H9 (cell line): ENCODE measurements at regions not wholly inside any gene's neighbourhood (a gene's known extent, or its start where the extent isn't known, plus 50 kb on each side); places are given as distances from the start of the nearest gene placed in this dataset.

Source experiments
- DNase-seq: peaks from one replicate; pipeline ENCODE4 v3.0.0-alpha.2; 2017
- H2AFZ ChIP-seq: one replicate; pipeline ENCODE4 v1.6.1; 2013; ENCODE audit warnings: mild to moderate bottlenecking, low read length, control low read depth, moderate library complexity
- H2AK5ac ChIP-seq: 2 replicates; pipeline ENCODE4 v1.6.1; 2013; ENCODE audit warnings: low read length, control low read depth, mixed read lengths; ENCODE audit not compliant: insufficient read length
- H2BK120ac ChIP-seq: one replicate; pipeline ENCODE4 v1.6.1; 2013; ENCODE audit warnings: low read depth, mild to moderate bottlenecking, low read length, control low read depth, inconsistent platforms; ENCODE audit not compliant: poor library complexity, severe bottlenecking
- H2BK12ac ChIP-seq: 2 replicates; pipeline ENCODE4 v1.6.1; 2013; ENCODE audit warnings: low read length, control low read depth, mixed read lengths, low read depth; ENCODE audit not compliant: insufficient read length
- H2BK15ac ChIP-seq: 2 replicates; pipeline ENCODE4 v1.6.1; 2013; ENCODE audit warnings: low read depth, low read length, control low read depth
- H2BK20ac ChIP-seq: one replicate; pipeline ENCODE4 v1.6.1; 2013; ENCODE audit warnings: low read depth, mild to moderate bottlenecking, low read length, control low read depth, inconsistent platforms; ENCODE audit not compliant: poor library complexity, severe bottlenecking
- H2BK5ac ChIP-seq: 2 replicates; pipeline ENCODE4 v1.6.1; 2013; ENCODE audit warnings: low read length, control low read depth, mixed read lengths; ENCODE audit not compliant: insufficient read length
- H3K14ac ChIP-seq: 2 replicates; pipeline ENCODE4 v1.6.1; 2013; ENCODE audit warnings: low read length, control low read depth; ENCODE audit not compliant: insufficient read depth
- H3K18ac ChIP-seq: 2 replicates; pipeline ENCODE4 v1.6.1; 2013; ENCODE audit warnings: low read depth, mild to moderate bottlenecking, mixed read lengths, low read length, control low read depth; ENCODE audit not compliant: insufficient read length
- H3K23ac ChIP-seq: 2 replicates; pipeline ENCODE4 v1.6.1; 2013; ENCODE audit warnings: low read length, control low read depth, mixed read lengths, low read depth; ENCODE audit not compliant: insufficient read length
- H3K23me2 ChIP-seq: 2 replicates; pipeline ENCODE4 v1.6.1; 2013; ENCODE audit warnings: low read depth, mild to moderate bottlenecking, mixed read lengths, low read length, control low read depth; ENCODE audit not compliant: insufficient read length, poor library complexity, severe bottlenecking
- H3K27ac ChIP-seq: 2 replicates; pipeline ENCODE4 v1.5.1; 2013; ENCODE audit warnings: low read length, control low read depth, mixed read lengths, low read depth; ENCODE audit not compliant: insufficient read length
- H3K27me3 ChIP-seq: 2 replicates; pipeline ENCODE4 v1.6.1; 2013; ENCODE audit warnings: low read length, control low read depth, inconsistent platforms; ENCODE audit not compliant: insufficient read depth
- H3K4ac ChIP-seq: 2 replicates; pipeline ENCODE4 v1.6.1; 2013; ENCODE audit warnings: low read depth, mild to moderate bottlenecking, control low read depth, inconsistent platforms, low read length, moderate library complexity
- H3K4me1 ChIP-seq: 2 replicates; pipeline ENCODE4 v1.6.1; 2013; ENCODE audit warnings: low read length, control low read depth, inconsistent platforms; ENCODE audit not compliant: insufficient read depth
- H3K4me2 ChIP-seq: 2 replicates; pipeline ENCODE4 v1.6.1; 2013; ENCODE audit warnings: low read length, control low read depth, mixed read lengths; ENCODE audit not compliant: insufficient read length, insufficient read depth
- H3K56ac ChIP-seq: 2 replicates; pipeline ENCODE4 v1.6.1; 2013; ENCODE audit warnings: low read depth, mild to moderate bottlenecking, mixed read lengths, low read length, control low read depth; ENCODE audit not compliant: insufficient read length
- H3K79me1 ChIP-seq: 2 replicates; pipeline ENCODE4 v1.6.1; 2013; ENCODE audit warnings: low read depth, mild to moderate bottlenecking, moderate library complexity, low read length, control low read depth, inconsistent platforms; ENCODE audit not compliant: insufficient read depth, poor library complexity, severe bottlenecking
- H3K79me2 ChIP-seq: 2 replicates; pipeline ENCODE4 v1.6.1; 2013; ENCODE audit warnings: low read length, control low read depth, inconsistent platforms; ENCODE audit not compliant: insufficient read depth
- H3K9ac ChIP-seq: 2 replicates; pipeline ENCODE4 v1.6.1; 2013; ENCODE audit warnings: low read length, control low read depth, mixed read lengths; ENCODE audit not compliant: insufficient read length; ENCODE audit errors: extremely low read depth
- H3K9me3 ChIP-seq: one replicate; pipeline ENCODE4 v1.6.1; 2013; ENCODE audit warnings: low read depth, low read length, inconsistent platforms; ENCODE audit not compliant: control insufficient read depth
- H3T11ph ChIP-seq: one replicate; pipeline ENCODE4 v1.6.1; 2013; ENCODE audit warnings: mild to moderate bottlenecking, low read length, control low read depth, inconsistent platforms
- H4K20me1 ChIP-seq: one replicate; pipeline ENCODE4 v1.6.1; 2013; ENCODE audit not compliant: control insufficient read depth, insufficient read length, insufficient read depth
- H4K5ac ChIP-seq: 2 replicates; pipeline ENCODE4 v1.6.1; 2013; ENCODE audit warnings: low read depth, mild to moderate bottlenecking, mixed read lengths, low read length, control low read depth; ENCODE audit not compliant: insufficient read length
- H4K8ac ChIP-seq: replicated peaks from 2 replicates; pipeline ENCODE4 v1.6.1; 2013; ENCODE audit warnings: low read length, control low read depth, mixed read lengths, low read depth; ENCODE audit not compliant: insufficient read length
- H4K91ac ChIP-seq: 2 replicates; pipeline ENCODE4 v1.6.1; 2013; ENCODE audit warnings: low read depth, mild to moderate bottlenecking, moderate library complexity, mixed read lengths, low read length, control low read depth; ENCODE audit not compliant: insufficient read length
- H3K27ac Mint-ChIP-seq, 3 experiments: 2 replicates in 2 of 3; 3 replicates in 1 of 3; pipeline ENCODE4 v1.8.0; 2020 to 2021; ENCODE audit warnings: mixed read lengths in 3 of 3, mild to moderate bottlenecking in 1 of 3, moderate library complexity in 1 of 3
- H3K27me3 Mint-ChIP-seq: 2 replicates; pipeline ENCODE4 v1.8.0; 2021; ENCODE audit warnings: low read depth, mild to moderate bottlenecking, moderate library complexity, mixed read lengths
- H3K36me3 Mint-ChIP-seq, 3 experiments: 2 replicates in 2 of 3; 3 replicates in 1 of 3; pipeline ENCODE4 v1.8.0; 2020 to 2021; ENCODE audit warnings: low read depth in 3 of 3, mixed read lengths in 3 of 3; ENCODE audit not compliant: insufficient read depth in 1 of 3
- H3K4me1 Mint-ChIP-seq, 2 experiments: 2 replicates each; pipeline ENCODE4 v1.8.0; 2020; ENCODE audit warnings: mixed read lengths in 2 of 2
- H3K4me3 Mint-ChIP-seq, 2 experiments: 2 replicates in 1 of 2; 3 replicates in 1 of 2; pipeline ENCODE4 v1.8.0; 2020 to 2021; ENCODE audit warnings: mild to moderate bottlenecking in 2 of 2, mixed read lengths in 2 of 2, moderate library complexity in 1 of 2
- H3K9me3 Mint-ChIP-seq, 2 experiments: 2 replicates in 1 of 2; 3 replicates in 1 of 2; pipeline ENCODE4 v1.8.0; 2020; ENCODE audit warnings: mild to moderate bottlenecking in 2 of 2, mixed read lengths in 2 of 2, moderate library complexity in 1 of 2
- WGBS: extraction: QIAGEN DNeasy Blood & Tissue Kit; methylation state at CpG from one replicate; pipeline ENCODE4 v1.1.7; 2013; ENCODE audit warnings: missing lambda C conversion rate, low lambda C conversion rate, mixed read lengths; ENCODE audit not compliant: insufficient read length; ENCODE audit errors: extremely low coverage; 5-methylcytosine and 5-hydroxymethylcytosine counted together
- TF ChIP-seq, protein P1 (sequence below): fragments of 200-600 bp; sonication (generic); conservative IDR thresholded peaks from 3 replicates; pipeline ENCODE4 v1.8.0; 2021; ENCODE audit warnings: antibody characterized with exemption, mild to moderate bottlenecking

DNA sequence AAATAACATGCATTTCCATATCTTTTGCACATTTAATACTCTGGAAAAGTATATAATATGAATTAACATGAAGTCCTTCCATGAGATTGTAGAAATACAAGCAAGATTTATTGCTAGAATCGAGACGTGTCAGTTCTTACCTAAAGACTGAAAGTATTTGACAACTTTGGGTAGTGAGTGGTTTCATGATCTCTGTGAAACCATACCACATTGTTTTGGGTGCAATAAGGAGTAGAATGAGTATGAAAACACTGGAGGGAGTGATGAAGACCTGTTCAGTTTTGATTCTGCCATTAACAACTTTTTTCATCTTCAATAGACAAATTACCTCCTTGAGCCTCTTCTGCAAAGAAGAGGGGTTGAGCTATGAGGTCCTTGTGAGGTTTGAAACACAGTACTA, 133.7 kb downstream of the NUDT12 start:
- no peak overlapping the region for H2BK12ac ChIP-seq
- H3K56ac ChIP-seq, result no peak overlapping the region
- H3T11ph ChIP-seq, result no peak overlapping the region
- Mint-ChIP-seq H3K36me3 (no peaks in the 10 kb centered on the region), H3K27me3 (no peaks in the 10 kb centered on the region), H3K27ac (no peak overlapping the region), H3K9me3 (no peaks in the 10 kb centered on the region), H3K4me3 (no peak overlapping the region), H3K4me1 (peaks cover 5 to 6% of the 10 kb centered on the region in 2 experiments)
- WGBS, result no CpG with 5 or more reads among the region's 2 CpGs
- no peak overlapping the region for H4K8ac ChIP-seq
- no peaks in the 10 kb centered on the region for H3K79me2 ChIP-seq
- H4K91ac ChIP-seq, result no peak overlapping the region
- no peaks in the 10 kb centered on the region for H3K23me2 ChIP-seq
- H3K9me3 ChIP-seq, result no peaks in the 10 kb centered on the region
- DNase-seq, result no peak
- H3K79me1 ChIP-seq, result no peaks in the 10 kb centered on the region
- no peaks in the 10 kb centered on the region for H4K20me1 ChIP-seq
- peaks cover 3% of the 10 kb centered on the region; the same call in 1 of the 2 replicates for H3K4me1 ChIP-seq
- no peak overlapping the region for H3K9ac ChIP-seq
- H3K27ac ChIP-seq, result no peak overlapping the region
- no peak overlapping the region for H4K5ac ChIP-seq
- no peak overlapping the region for H2BK20ac ChIP-seq
- H2AK5ac ChIP-seq, result no peak overlapping the region
- H2BK15ac ChIP-seq, result no peak overlapping the region
- H2BK5ac ChIP-seq, result no peak overlapping the region
- H3K4me2 ChIP-seq, result no peak overlapping the region
- H3K23ac ChIP-seq, result no peak overlapping the region
- H2AFZ ChIP-seq, result no peak overlapping the region
- no peak overlapping the region for H3K18ac ChIP-seq
- no peaks in the 10 kb centered on the region for H3K27me3 ChIP-seq
- no peak overlapping the region for H3K14ac ChIP-seq
- H3K4ac ChIP-seq, result no peak overlapping the region
- H2BK120ac ChIP-seq, result no peak overlapping the region
- TF ChIP-seq, protein P1, sequence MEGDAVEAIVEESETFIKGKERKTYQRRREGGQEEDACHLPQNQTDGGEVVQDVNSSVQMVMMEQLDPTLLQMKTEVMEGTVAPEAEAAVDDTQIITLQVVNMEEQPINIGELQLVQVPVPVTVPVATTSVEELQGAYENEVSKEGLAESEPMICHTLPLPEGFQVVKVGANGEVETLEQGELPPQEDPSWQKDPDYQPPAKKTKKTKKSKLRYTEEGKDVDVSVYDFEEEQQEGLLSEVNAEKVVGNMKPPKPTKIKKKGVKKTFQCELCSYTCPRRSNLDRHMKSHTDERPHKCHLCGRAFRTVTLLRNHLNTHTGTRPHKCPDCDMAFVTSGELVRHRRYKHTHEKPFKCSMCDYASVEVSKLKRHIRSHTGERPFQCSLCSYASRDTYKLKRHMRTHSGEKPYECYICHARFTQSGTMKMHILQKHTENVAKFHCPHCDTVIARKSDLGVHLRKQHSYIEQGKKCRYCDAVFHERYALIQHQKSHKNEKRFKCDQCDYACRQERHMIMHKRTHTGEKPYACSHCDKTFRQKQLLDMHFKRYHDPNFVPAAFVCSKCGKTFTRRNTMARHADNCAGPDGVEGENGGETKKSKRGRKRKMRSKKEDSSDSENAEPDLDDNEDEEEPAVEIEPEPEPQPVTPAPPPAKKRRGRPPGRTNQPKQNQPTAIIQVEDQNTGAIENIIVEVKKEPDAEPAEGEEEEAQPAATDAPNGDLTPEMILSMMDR, result no peak
